ENCODE measurements at regions not wholly inside any gene's neighbourhood (a gene's known extent, or its start where the extent isn't known, plus 50 kb on each side); places are given as distances from the start of the nearest gene placed in this dataset.
"Not testable (repeated sequence)": the region's sequence is repeated elsewhere in the genome, so short reads cannot be mapped to it uniquely, and the experiment has no call there.

GRCh38 chr10:46718014-46718413, 139.1 kb downstream of the SYT15 start:
- CTCF ChIA-PET; H3K9me3 Mint-ChIP-seq; H3K27ac Mint-ChIP-seq; H3K27me3 Mint-ChIP-seq; H3K4me3 Mint-ChIP-seq; ATAC-seq; H3K36me3 Mint-ChIP-seq (ENCODE audit: low read depth); intact Hi-C loops (cut with micrococcal nuclease); DNase-seq; H3K4me1 Mint-ChIP-seq (ENCODE audit: low read depth); POLR2A ChIA-PET: not testable (repeated sequence)

GRCh38 chr10:46720386-46720785, 141.5 kb downstream of the SYT15 start:
- H3K9me3 Mint-ChIP-seq; ATAC-seq; POLR2A ChIA-PET; H3K4me1 Mint-ChIP-seq (ENCODE audit: low read depth); intact Hi-C loops (cut with micrococcal nuclease); H3K4me3 Mint-ChIP-seq; H3K36me3 Mint-ChIP-seq (ENCODE audit: low read depth); CTCF ChIA-PET; H3K27me3 Mint-ChIP-seq; H3K27ac Mint-ChIP-seq: not testable (repeated sequence)
- peak; percentile 1 for DNase-seq

GRCh38 chr10:46720811-46721518, 142.0 kb downstream of the SYT15 start:
- ATAC-seq; H3K27me3 Mint-ChIP-seq; CTCF ChIA-PET; POLR2A ChIA-PET; intact Hi-C loops (cut with micrococcal nuclease); DNase-seq; H3K4me3 Mint-ChIP-seq; H3K36me3 Mint-ChIP-seq (ENCODE audit: low read depth); H3K27ac Mint-ChIP-seq; H3K9me3 Mint-ChIP-seq; H3K4me1 Mint-ChIP-seq (ENCODE audit: low read depth): not testable (repeated sequence)

- intact Hi-C loops (cut with micrococcal nuclease); CTCF ChIA-PET: not testable (repeated sequence)
Observed at GRCh38 chr10:46724258-46724657, 145.3 kb downstream of the SYT15 start.

GRCh38 chr10:46728359-46728758, 149.4 kb downstream of the SYT15 start:
- CTCF ChIA-PET; H3K9me3 Mint-ChIP-seq; H3K36me3 Mint-ChIP-seq (ENCODE audit: low read depth); H3K4me1 Mint-ChIP-seq (ENCODE audit: low read depth); POLR2A ChIA-PET; H3K27ac Mint-ChIP-seq; intact Hi-C loops (cut with micrococcal nuclease); H3K27me3 Mint-ChIP-seq; H3K4me3 Mint-ChIP-seq; ATAC-seq; DNase-seq: not testable (repeated sequence)

More at GRCh38 chr10:46724258-46724657, 145.3 kb downstream of the SYT15 start:
- H3K4me3 Mint-ChIP-seq; POLR2A ChIA-PET; H3K36me3 Mint-ChIP-seq (ENCODE audit: low read depth); H3K4me1 Mint-ChIP-seq (ENCODE audit: low read depth); DNase-seq; H3K27ac Mint-ChIP-seq; H3K9me3 Mint-ChIP-seq; H3K27me3 Mint-ChIP-seq; ATAC-seq: not testable (repeated sequence)

- POLR2A ChIA-PET; ATAC-seq; H3K36me3 Mint-ChIP-seq (ENCODE audit: low read depth); DNase-seq; H3K9me3 Mint-ChIP-seq; CTCF ChIA-PET; H3K27ac Mint-ChIP-seq; intact Hi-C loops (cut with micrococcal nuclease); H3K4me1 Mint-ChIP-seq (ENCODE audit: low read depth); H3K27me3 Mint-ChIP-seq; H3K4me3 Mint-ChIP-seq: not testable (repeated sequence)
Observed at GRCh38 chr10:46730729-46731128, 151.8 kb downstream of the SYT15 start.

- H3K4me3 Mint-ChIP-seq; CTCF ChIA-PET; intact Hi-C loops (cut with micrococcal nuclease): not testable (repeated sequence)
Observed at GRCh38 chr10:46733635-46734261, 154.8 kb downstream of the SYT15 start.

GRCh38 chr10:46734262-46734642, 155.3 kb downstream of the SYT15 start:
- POLR2A ChIA-PET; H3K9me3 Mint-ChIP-seq; intact Hi-C loops (cut with micrococcal nuclease); H3K4me1 Mint-ChIP-seq (ENCODE audit: low read depth); ATAC-seq; CTCF ChIA-PET; H3K27ac Mint-ChIP-seq; H3K4me3 Mint-ChIP-seq; DNase-seq; H3K36me3 Mint-ChIP-seq (ENCODE audit: low read depth); H3K27me3 Mint-ChIP-seq: not testable (repeated sequence)

More at GRCh38 chr10:46733635-46734261, 154.8 kb downstream of the SYT15 start:
- DNase-seq; POLR2A ChIA-PET; H3K27ac Mint-ChIP-seq; H3K27me3 Mint-ChIP-seq; H3K4me1 Mint-ChIP-seq (ENCODE audit: low read depth); H3K9me3 Mint-ChIP-seq; H3K36me3 Mint-ChIP-seq (ENCODE audit: low read depth): not testable (repeated sequence)
- peak; percentile 20 for ATAC-seq

- H3K9me3 Mint-ChIP-seq; CTCF ChIA-PET; intact Hi-C loops (cut with micrococcal nuclease); ATAC-seq; H3K36me3 Mint-ChIP-seq (ENCODE audit: low read depth); DNase-seq; H3K27me3 Mint-ChIP-seq; H3K27ac Mint-ChIP-seq; H3K4me1 Mint-ChIP-seq (ENCODE audit: low read depth); H3K4me3 Mint-ChIP-seq; POLR2A ChIA-PET: not testable (repeated sequence)
Observed at GRCh38 chr10:46739919-46740318, 161.0 kb downstream of the SYT15 start.

GRCh38 chr10:46740368-46740767, 161.4 kb downstream of the SYT15 start:
- H3K4me1 Mint-ChIP-seq (ENCODE audit: low read depth); ATAC-seq; intact Hi-C loops (cut with micrococcal nuclease); H3K36me3 Mint-ChIP-seq (ENCODE audit: low read depth); H3K27ac Mint-ChIP-seq; DNase-seq; H3K27me3 Mint-ChIP-seq; H3K9me3 Mint-ChIP-seq; POLR2A ChIA-PET; CTCF ChIA-PET; H3K4me3 Mint-ChIP-seq: not testable (repeated sequence)

GRCh38 chr10:46749003-46749402, 162.2 kb upstream of the PTPN20 start:
- H3K27ac Mint-ChIP-seq; H3K36me3 Mint-ChIP-seq (ENCODE audit: low read depth); CTCF ChIA-PET; ATAC-seq; H3K9me3 Mint-ChIP-seq; POLR2A ChIA-PET; H3K4me3 Mint-ChIP-seq; H3K4me1 Mint-ChIP-seq (ENCODE audit: low read depth); intact Hi-C loops (cut with micrococcal nuclease); DNase-seq; H3K27me3 Mint-ChIP-seq: not testable (repeated sequence)

GRCh38 chr10:46749470-46749869, 161.8 kb upstream of the PTPN20 start:
- DNase-seq; H3K9me3 Mint-ChIP-seq; ATAC-seq; H3K27ac Mint-ChIP-seq; H3K4me1 Mint-ChIP-seq (ENCODE audit: low read depth); POLR2A ChIA-PET; intact Hi-C loops (cut with micrococcal nuclease); H3K36me3 Mint-ChIP-seq (ENCODE audit: low read depth); CTCF ChIA-PET; H3K4me3 Mint-ChIP-seq; H3K27me3 Mint-ChIP-seq: not testable (repeated sequence)

All from activated CD8-positive, alpha-beta T cell treated with anti-CD3 and anti-CD28 coated beads for 36 hours (primary cell).